Activated T-helper 2 cell treated with anti-CD3 and anti-CD28 coated beads, Interferon-gamma antibody, Interleukin-2, Interleukin-4, amounts not matched to agents 10 μg/mL and 5 μg/mL and 100 μg/mL, durations not matched to agents 14 hours and 24 hours and 36 hours (primary cell): ENCODE measurements at regions not wholly inside any gene's neighbourhood (a gene's known extent, or its start where the extent isn't known, plus 50 kb on each side); places are given as distances from the start of the nearest gene placed in this dataset.
"Not testable (repeated sequence)": the region's sequence is repeated elsewhere in the genome, so short reads cannot be mapped to it uniquely, and the experiment has no call there.

Experiments used
- DNase-seq: peaks from one replicate; pipeline ENCODE4 v3.0.0; 2021; ENCODE audit warnings: low spot score
- H3K27ac Mint-ChIP-seq: one replicate; pipeline ENCODE4 v1.8.0; 2021; ENCODE audit warnings: mixed read lengths
- H3K27me3 Mint-ChIP-seq: one replicate; pipeline ENCODE4 v1.8.0; 2021; ENCODE audit warnings: low read depth, mixed read lengths
- H3K36me3 Mint-ChIP-seq: one replicate; pipeline ENCODE4 v1.8.0; 2021; ENCODE audit warnings: low read depth, mixed read lengths
- H3K4me1 Mint-ChIP-seq: one replicate; pipeline ENCODE4 v1.8.0; 2021; ENCODE audit warnings: low read depth, mixed read lengths
- H3K4me3 Mint-ChIP-seq: one replicate; pipeline ENCODE4 v1.8.0; 2021; ENCODE audit warnings: low read depth, mild to moderate bottlenecking, moderate library complexity, mixed read lengths
- H3K9me3 Mint-ChIP-seq: one replicate; pipeline ENCODE4 v1.8.0; 2021; ENCODE audit warnings: mixed read lengths
- intact Hi-C: fragments of 100-400 bp; cut with micrococcal nuclease; formaldehyde crosslinking; loops from one replicate; pipeline ENCODE4 v1.15.1; 2023

- H3K36me3 Mint-ChIP-seq, H3K4me3 Mint-ChIP-seq, DNase-seq, H3K27me3 Mint-ChIP-seq, intact Hi-C loops, H3K9me3 Mint-ChIP-seq, H3K4me1 Mint-ChIP-seq, H3K27ac Mint-ChIP-seq: not testable (repeated sequence)
Observed at GRCh38 chr6:71360556-71361335, 72.1 kb downstream of the OGFRL1 start.

- no peak overlapping the region for H3K27ac Mint-ChIP-seq
- peaks cover 7% of the 10 kb centered on the region for H3K4me1 Mint-ChIP-seq
- no peak overlapping the region for H3K4me3 Mint-ChIP-seq
- no peaks in the 10 kb centered on the region for H3K9me3 Mint-ChIP-seq
- H3K27me3 Mint-ChIP-seq: peaks cover 3% of the 10 kb centered on the region
- DNase-seq: no peak
- intact Hi-C loops: no loop called here
- no peaks in the 10 kb centered on the region for H3K36me3 Mint-ChIP-seq
Observed at GRCh38 chr6:71364889-71365542, 76.4 kb downstream of the OGFRL1 start.

DNA sequence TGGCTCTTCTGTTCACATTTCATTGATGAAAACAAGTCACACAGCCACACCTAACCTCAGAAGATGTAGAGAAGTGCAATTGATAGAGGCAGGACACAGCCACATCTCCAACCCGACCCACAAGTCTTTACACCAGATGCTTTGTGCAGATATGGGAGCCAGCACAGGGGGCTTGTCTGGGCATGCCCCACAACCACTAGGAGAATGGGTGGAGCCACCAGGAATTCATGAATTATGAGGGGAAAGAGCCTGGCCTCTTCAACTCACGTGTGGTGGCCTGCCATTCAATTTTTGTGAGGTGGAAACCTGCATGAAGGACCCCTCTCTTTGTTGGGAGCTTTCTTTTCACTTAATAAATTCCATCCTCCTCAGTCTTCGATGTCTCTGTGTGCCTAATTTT is 79.1 kb downstream of the OGFRL1 start:
- H3K27me3 Mint-ChIP-seq: peaks cover 3% of the 10 kb centered on the region
- no peaks in the 10 kb centered on the region for H3K9me3 Mint-ChIP-seq
- no peak overlapping the region for H3K4me3 Mint-ChIP-seq
- intact Hi-C loops: no loop called here
- H3K4me1 Mint-ChIP-seq: peaks cover 7% of the 10 kb centered on the region
- no peaks in the 10 kb centered on the region for H3K36me3 Mint-ChIP-seq
- no peak overlapping the region for H3K27ac Mint-ChIP-seq
- DNase-seq: no peak

- intact Hi-C loops: no loop called here
- Mint-ChIP-seq H3K9me3 (no peaks in the 10 kb centered on the region), H3K4me1 (peaks cover 7% of the 10 kb centered on the region), H3K27ac (no peak overlapping the region), H3K36me3 (no peaks in the 10 kb centered on the region), H3K4me3 (no peak overlapping the region), H3K27me3 (peaks cover 3% of the 10 kb centered on the region)
- no peak for DNase-seq
Observed at GRCh38 chr6:71368284-71368683, 79.7 kb downstream of the OGFRL1 start.

- Mint-ChIP-seq H3K36me3 (no peaks in the 10 kb centered on the region), H3K9me3 (no peaks in the 10 kb centered on the region), H3K27ac (no peak overlapping the region), H3K4me3 (no peak overlapping the region), H3K4me1 (peaks cover 5% of the 10 kb centered on the region), H3K27me3 (peaks cover 12% of the 10 kb centered on the region)
- intact Hi-C loops: no loop called here
- no peak for DNase-seq
Observed at GRCh38 chr6:71371559-71371958, 82.9 kb downstream of the OGFRL1 start.

GRCh38 chr6:71373943-71374342 is 85.3 kb downstream of the OGFRL1 start:
- no peak for DNase-seq
- H3K4me3 Mint-ChIP-seq: no peak overlapping the region
- H3K27me3 Mint-ChIP-seq: peaks cover 13% of the 10 kb centered on the region
- no peaks in the 10 kb centered on the region for H3K9me3 Mint-ChIP-seq
- intact Hi-C loops: no loop called here
- no peaks in the 10 kb centered on the region for H3K4me1 Mint-ChIP-seq
- no peak overlapping the region for H3K27ac Mint-ChIP-seq
- no peaks in the 10 kb centered on the region for H3K36me3 Mint-ChIP-seq

GRCh38 chr6:71375676-71376075 is 87.1 kb downstream of the OGFRL1 start:
- intact Hi-C loops: no loop called here

GRCh38 chr6:71376830-71377229 is 88.2 kb downstream of the OGFRL1 start:
- intact Hi-C loops: no loop called here
- H3K27me3 Mint-ChIP-seq: peaks cover 13% of the 10 kb centered on the region

More at GRCh38 chr6:71375676-71376075, 87.1 kb downstream of the OGFRL1 start:
- DNase-seq: no peak
- no peaks in the 10 kb centered on the region for H3K9me3 Mint-ChIP-seq
- H3K36me3 Mint-ChIP-seq: no peaks in the 10 kb centered on the region
- H3K4me3 Mint-ChIP-seq: no peak overlapping the region
- H3K27me3 Mint-ChIP-seq: peaks cover 13% of the 10 kb centered on the region
- no peak overlapping the region for H3K27ac Mint-ChIP-seq
- no peaks in the 10 kb centered on the region for H3K4me1 Mint-ChIP-seq

GRCh38 chr6:71383476-71383875 is 94.9 kb downstream of the OGFRL1 start:
- H3K9me3 Mint-ChIP-seq: no peaks in the 10 kb centered on the region
- no peak overlapping the region for H3K4me3 Mint-ChIP-seq
- intact Hi-C loops: no loop called here
- H3K27me3 Mint-ChIP-seq: peaks cover 7% of the 10 kb centered on the region
- H3K27ac Mint-ChIP-seq: no peak overlapping the region
- peaks cover 1% of the 10 kb centered on the region for H3K4me1 Mint-ChIP-seq
- no peak for DNase-seq
- no peaks in the 10 kb centered on the region for H3K36me3 Mint-ChIP-seq

More at GRCh38 chr6:71376830-71377229, 88.2 kb downstream of the OGFRL1 start:
- H3K9me3 Mint-ChIP-seq: no peaks in the 10 kb centered on the region
- no peak overlapping the region for H3K4me3 Mint-ChIP-seq
- H3K27ac Mint-ChIP-seq: no peak overlapping the region
- no peak for DNase-seq
- H3K36me3 Mint-ChIP-seq: no peaks in the 10 kb centered on the region
- H3K4me1 Mint-ChIP-seq: no peaks in the 10 kb centered on the region

DNA sequence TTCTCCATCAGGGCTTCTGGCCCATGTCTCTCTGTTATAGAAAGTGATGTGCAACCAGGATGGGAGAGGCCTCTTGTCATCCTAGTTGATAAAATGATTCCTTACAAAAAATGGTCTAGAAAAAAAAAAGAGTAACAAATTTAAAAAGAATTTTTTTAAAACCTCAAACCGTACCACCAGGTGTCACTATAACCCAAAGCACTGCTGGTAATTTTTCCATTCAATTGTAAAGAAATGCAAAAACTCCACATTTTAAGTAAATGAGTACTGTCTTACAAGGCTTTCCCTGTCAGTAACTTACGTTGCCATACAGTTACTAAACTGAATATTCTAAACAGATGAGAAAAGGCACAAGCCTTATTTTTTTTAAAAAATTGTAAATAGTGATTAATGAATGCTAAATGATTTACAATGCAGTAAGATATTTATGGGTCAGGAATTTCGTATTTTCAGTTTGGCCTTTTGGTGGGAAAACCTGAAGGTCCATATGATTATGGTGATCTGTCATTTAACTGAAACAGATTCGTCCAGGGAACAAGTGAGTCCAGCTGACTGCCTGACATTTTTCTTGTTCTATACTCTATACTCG is 95.4 kb downstream of the OGFRL1 start:
- intact Hi-C loops: loop anchor here (2.0 kb wide), 1 partner anchor 701 kb away; no protein-coding TSS in a partner anchor
- H3K27ac Mint-ChIP-seq: no peak overlapping the region
- no peaks in the 10 kb centered on the region for H3K9me3 Mint-ChIP-seq
- H3K4me1 Mint-ChIP-seq: peaks cover 1% of the 10 kb centered on the region
- H3K4me3 Mint-ChIP-seq: no peak overlapping the region
- no peaks in the 10 kb centered on the region for H3K36me3 Mint-ChIP-seq
- no peak for DNase-seq
- peaks cover 7% of the 10 kb centered on the region for H3K27me3 Mint-ChIP-seq

- Mint-ChIP-seq H3K27me3 (peaks cover 7% of the 10 kb centered on the region), H3K4me1 (peaks cover 1% of the 10 kb centered on the region), H3K27ac (no peak overlapping the region), H3K36me3 (no peaks in the 10 kb centered on the region), H3K4me3 (no peak overlapping the region), H3K9me3 (no peaks in the 10 kb centered on the region)
- no peak for DNase-seq
- intact Hi-C loops: loop anchor here (2.0 kb wide), 1 partner anchor 700 kb away; no protein-coding TSS in a partner anchor
Observed at GRCh38 chr6:71385111-71385822, 96.7 kb downstream of the OGFRL1 start.

DNA sequence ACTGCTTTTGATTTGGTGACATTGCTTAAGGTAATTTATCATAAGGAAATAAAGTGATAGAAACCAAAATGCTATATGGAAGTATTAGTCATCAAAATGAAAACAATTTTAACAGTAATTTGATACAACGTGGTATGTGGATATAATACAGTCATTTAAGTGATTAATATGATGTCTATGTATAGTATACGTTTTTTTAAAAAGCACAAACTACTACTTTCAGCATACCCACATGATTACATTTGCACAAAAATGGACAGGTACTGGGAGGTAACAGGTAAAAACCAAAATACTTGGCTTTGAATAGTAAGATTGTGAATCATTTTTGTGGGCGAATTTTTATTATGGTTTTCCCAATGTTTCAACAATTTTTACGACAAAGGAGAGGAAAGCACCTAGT is 97.6 kb downstream of the OGFRL1 start:
- Mint-ChIP-seq H3K27ac (no peak overlapping the region), H3K9me3 (no peaks in the 10 kb centered on the region), H3K4me3 (no peak overlapping the region), H3K4me1 (peaks cover 1% of the 10 kb centered on the region), H3K27me3 (peaks cover 7% of the 10 kb centered on the region), H3K36me3 (no peaks in the 10 kb centered on the region)
- DNase-seq: no peak
- intact Hi-C loops: no loop called here
